NCI-H187 (cell line): ENCODE measurements at regions not wholly inside any gene's neighbourhood (a gene's known extent, or its start where the extent isn't known, plus 50 kb on each side); places are given as distances from the start of the nearest gene placed in this dataset.
"Not testable (repeated sequence)": the region's sequence is repeated elsewhere in the genome, so short reads cannot be mapped to it uniquely, and the experiment has no call there.

ENCODE experiments used
- DNase-seq, 2 experiments: peaks; one replicate each; lab custom pipeline; 2025; lab: John Stamatoyannopoulos, UW

DNA sequence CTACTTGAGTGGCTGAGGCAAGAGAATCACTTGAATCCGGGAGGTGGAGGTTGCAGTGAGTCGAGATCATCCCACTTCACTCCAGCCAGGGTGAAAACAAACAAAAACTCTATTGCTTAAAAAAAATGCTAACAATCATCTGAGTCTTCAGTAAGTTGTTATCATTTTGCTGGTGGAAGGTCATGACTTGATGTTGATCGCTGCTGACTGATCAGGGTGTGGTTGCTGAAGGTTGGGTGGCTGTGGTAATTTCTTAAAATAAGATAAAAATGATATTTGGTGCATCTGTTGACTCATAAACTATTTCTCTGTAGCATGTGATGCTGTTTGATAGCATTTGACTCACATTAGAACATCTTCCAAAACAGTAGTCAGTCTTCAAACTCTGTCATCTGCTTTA is 349.4 kb upstream of the PAPPA start:
- no peak for DNase-seq

DNA sequence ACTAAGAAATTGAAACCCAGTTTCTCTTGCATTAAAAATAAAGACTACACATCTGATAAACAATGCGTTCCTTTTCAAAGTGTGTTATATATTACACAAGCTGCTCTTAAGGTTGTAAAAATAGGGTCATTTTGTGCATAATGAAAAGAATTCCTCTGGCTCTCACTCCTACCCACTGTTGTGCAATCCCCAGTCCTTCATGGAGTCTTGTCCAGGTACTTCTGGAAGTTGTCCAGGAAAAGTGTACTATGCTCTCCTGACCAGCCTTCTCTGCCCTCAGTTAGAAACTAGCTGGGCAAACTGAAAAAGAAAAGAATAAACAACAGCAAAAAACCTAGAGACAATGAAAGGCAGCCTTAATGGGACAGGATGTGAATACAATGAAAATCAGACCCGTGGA is 345.5 kb upstream of the PAPPA start:
- DNase-seq, result no peak

DNA sequence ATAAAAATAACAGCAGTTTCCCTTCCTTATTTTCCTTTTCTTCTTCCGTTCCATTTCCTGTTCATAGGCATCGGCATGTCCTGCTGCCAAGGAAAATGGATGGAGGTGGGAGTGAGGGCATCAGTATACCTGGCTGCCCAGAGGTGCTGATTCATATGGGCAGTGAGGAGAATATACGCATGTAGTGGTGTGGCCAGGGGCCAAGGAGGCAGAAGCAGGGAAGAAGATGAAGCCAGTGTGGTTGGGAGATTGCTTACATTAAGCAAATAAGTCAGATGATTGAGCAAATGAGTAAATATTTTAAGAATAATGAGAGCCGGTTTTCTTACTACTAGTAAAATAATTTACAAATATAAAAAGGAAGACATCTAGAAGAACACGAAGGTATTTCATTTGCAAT is 344.9 kb upstream of the PAPPA start:
- DNase-seq, result no peak

DNA sequence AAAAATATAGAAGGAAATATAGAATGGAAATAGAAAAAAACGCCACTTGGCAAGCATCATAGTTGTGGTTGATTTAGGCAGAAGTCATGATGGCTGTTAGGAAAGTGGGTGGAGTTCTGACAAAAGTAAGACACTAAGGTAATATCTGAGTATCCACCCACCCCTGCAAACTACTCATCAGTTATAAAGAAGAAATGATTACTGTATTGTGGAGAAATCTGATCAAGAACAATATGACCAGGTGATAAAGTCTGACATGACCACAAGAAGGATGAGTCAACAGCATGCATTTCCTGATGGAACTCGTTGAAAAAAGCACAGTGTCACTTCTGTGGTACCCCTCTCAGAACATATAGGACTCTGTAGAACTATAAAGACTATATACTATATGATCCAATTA is 343.4 kb upstream of the PAPPA start:
- no peak for DNase-seq

DNA sequence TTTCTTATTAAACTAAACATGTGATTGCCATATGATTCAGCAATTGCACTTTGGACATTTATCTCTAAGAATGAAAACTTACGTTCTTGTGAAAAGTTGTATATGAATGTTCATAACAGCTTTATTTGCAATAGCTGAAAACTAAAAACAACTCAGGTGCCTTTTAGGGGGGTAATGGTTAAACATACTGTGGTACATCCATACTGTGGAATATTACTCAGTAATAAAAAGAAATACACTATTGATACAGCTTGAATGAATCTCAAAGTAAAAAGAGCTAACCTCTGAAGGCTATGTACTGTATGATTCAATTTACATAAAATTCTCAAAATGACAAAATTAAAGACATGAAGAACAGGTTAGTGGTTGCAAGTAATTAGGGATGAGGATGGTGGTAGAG is 339.5 kb upstream of the PAPPA start:
- no peak for DNase-seq

DNA sequence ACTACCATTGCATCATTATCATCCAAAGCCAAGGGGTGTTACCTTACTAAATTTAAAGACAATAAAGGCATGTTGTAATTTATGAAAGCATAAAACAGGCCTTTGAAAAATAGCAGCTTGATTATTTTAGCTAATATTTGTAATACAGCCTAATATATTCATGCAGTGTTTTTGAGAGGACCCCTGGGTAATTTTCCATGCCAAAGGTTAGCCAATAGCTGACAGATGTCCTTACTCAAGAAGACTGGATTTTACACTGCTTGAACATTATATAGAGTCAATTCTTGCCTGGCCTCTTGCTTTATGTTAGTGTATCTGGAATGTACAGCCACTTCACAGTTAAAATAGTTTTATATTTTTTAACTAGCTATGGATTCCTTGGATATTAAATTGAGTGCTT is 337.8 kb upstream of the PAPPA start:
- no peak for DNase-seq

DNA sequence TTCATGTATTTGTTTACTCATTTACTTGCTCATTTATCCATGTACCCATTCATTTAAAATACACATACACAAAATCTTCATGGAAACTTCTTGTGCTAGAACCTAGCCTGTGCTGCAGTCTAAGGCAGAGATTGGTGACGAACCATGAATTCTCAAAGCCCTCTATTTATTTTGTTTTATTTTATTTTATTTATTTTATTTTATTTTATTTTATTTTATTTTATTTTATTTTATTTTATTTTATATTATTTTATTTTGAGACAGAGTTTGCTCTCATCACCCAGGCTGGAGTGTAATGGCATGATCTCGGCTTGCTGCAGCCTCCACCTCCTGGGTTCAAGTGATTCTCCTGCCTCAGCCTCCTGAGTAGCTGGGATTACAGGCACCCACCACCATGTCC is 334.9 kb upstream of the PAPPA start:
- DNase-seq, result not testable (repeated sequence)

DNA sequence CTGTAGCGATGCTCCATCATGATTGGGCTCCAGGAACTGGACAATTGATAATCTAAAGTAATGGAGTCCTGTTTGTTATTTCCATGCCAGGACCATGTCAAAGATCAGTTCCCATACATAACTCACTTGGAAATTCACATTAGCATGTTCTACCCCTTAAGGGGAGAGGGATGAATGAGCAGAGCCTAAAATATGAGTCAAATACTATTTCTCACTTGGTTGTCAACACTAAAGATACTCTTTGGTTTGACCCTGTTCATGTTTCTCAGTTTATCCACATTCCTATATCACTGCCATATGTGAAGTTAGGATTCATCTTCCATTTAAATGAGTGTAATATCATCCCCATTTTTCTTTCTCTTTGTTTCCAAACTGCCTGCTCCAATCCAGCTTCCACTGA is 321.6 kb upstream of the PAPPA start:
- DNase-seq, result no peak

DNA sequence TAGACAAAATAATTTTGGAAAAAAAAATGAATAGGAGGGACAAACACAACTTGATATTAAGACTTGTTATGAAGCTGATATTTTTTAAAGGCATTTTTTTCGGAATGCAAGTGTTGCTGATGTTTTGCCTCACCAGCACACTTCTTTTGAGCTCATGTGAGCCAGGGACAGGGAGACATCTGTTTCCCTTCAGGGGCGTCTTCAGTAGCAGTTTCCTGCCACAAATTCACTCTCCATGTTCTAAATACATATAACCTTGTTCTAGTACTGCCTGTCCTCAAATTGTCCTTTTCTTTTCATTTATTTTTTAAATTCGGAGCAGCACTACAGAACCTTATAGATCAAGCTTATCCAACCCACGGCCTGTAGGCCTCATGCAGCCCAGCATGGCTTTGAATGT is 316.0 kb upstream of the PAPPA start:
- DNase-seq, result no peak

DNA sequence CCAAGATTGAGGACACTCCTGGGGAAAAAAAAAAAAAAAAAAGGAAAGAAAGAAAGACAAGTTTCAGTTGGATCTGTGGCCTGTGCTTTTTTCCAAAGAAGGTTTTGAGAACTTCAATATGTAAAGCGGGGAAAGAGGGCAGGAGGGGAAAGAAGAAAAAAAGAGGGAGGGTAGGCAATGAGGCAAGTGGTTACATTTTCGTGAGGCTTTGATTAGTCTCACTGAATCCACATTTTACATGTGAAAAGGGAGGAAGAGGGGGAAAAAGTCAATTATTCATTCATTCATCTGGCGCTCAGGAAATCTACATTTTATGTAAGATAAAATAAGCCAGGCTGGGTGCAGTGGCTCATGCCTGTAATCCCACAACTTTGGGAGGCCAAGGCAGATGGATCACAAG is 315.2 kb upstream of the PAPPA start:
- no peak for DNase-seq

DNA sequence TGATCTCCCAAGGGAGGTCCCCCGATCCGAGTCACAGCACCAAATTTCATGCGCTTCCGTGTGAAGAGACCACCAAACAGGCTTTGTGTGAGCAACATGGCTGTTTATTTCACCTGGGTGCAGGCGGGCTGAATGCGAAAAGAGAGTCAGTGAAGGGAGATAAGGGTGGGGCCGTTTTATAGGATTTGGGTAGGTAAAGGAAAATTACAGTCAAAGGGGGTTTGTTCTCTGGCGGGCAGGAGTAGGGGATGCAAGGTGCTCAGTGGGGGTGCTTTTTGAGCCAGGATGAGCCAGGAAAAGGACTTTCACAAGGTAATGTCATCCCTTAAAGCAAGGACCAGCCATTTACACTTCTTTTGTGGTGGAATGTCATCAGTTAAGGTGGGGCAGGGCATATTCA is 309.2 kb upstream of the PAPPA start:
- not testable (repeated sequence) for DNase-seq

DNA sequence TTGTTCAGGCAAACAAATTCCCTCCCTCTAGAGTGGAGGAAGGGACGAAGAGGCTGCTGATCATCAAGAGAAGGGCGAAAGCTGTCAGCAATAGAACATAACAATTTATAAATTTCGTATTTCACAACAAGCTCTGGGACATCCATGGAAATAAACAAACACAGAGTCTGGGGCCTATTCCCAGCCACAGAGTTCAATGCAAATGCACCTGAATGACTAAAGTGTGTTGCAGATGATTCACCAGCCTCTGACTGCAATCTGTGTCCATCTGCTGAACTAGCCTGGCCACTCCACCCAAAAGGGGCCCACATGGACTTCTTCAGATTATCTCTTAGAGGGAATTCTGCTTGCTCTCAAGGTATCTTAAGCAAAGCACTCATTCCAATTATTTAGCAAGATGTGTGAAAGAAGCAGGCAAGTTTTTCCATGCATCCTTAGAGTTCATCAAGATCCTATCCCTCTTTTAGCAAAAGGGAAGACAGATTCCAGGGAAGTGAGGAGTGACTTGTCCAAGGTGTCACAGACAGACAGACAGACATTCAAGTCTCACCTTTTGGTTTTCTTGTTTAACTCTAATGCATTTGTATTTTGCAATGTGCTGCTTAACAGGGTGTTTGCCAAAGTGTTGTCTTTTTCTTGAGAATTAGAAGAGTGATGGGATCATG is 307.8 kb upstream of the PAPPA start:
- no peak for DNase-seq

DNA sequence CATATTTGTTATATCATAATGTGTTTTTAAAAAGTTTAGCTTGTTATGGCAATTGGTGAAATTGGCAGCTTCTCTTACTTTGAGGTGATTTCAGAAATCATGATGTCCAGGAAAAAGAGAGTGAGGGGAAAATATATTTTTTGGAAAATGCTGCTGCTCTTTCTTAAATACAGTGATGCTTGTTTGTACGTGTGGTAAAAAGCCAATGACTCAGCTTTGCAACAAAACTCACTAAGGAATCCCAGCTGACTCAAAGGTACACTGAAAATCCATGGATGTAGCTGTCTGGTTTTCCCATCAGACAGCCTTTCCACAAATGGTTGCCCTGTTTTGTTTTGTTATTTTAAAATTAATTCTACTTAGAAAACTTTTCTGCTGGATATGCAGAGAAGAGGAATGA is 306.4 kb upstream of the PAPPA start:
- no peak for DNase-seq

DNA sequence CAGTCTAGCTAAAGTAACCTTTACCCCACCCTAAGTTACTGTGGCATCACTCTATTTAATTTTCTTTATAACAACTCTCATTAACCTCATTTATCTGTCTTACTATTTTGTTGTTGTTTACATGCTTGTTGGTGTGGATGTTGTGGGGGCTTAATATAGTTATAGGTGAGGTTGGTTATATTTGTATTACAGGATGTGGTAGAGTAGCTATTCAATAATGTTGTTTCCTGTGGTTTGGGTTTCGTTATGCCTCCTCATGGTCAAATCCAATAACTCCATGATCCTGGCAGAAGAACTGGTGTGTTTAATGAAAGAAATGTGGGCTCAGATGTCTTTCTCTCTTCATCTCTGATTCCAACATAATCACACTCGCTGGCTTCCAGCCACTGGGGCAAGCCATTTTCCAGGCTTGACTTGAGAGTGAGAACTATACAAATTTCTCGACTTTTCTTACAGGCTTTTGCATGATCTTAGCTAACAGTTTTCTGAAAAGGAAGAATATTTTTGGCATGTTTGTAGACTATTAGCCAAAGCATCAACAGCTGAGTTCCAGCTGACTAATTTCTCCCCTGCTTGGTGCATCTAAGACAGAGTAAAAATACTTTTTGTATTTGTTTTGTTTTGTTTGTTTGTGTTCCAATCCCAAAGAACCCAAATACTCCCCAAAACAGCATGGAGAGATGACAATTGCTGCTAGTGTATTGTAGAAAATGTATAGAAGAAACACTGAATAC is 303.7 kb upstream of the PAPPA start:
- DNase-seq, result no peak

DNA sequence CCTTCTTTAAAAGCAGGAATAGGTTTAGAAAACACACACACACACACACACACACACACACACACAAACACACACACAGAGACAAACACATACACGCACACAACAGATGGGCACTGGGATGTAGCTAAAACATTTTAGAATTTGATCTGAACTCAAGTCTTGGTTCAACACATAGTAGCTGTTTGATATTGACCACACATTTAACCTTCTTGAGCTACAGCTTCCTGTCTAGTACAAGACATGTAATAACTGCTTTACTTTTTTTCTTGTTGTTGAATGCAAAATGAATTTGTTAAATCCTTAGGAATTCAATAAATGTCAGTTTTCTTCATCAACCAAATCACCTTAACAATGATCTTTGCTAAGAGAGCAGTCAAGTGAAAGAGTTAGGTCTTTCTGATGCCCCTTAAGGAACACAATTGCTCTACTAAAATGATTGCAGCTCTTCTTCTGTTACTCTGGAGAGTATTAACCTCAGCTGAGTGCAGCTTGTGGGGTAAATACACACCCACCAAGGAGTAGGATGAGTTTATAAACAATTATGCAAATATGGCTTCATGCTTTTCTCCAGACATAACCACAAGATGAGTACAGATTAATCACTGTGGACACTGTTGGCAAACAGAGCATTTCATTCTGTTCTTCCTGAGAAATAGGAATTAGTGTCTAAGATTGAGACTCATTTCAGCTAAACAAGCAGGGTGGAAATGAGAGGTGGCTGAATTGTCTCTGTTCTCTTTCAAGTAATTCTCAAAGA is 302.9 kb upstream of the PAPPA start:
- no peak for DNase-seq

DNA sequence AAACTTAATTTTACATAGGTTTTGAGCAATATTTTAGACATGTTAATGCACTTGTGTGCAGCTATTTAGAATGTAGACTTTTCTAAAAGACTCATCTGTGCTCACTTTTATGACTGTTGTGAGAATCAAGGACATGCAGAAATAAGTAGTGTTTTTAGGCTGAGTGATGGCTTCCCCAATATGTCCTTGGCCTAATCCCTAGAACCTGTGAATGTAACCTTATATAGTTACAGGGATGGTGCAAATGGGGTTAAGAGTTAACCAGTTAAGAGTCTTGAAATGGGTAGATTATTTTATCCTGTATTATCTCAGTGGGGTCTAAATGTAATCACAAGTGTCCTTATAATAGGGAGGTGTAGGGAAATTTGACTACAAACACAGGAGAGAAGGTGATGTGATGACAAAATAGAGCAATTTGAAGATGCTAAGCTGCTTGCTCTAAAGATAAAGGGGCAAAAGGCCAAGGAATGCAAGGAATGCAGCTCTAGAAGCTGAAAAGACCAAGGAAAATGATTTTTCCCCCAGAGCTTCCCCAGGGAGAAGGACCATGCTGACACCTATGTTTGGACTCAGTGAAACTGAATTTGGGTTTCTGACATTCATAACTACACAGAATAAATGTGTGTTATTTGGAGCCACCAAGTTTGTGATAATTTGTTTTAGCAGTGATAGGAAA is 298.0 kb upstream of the PAPPA start:
- no peak for DNase-seq

DNA sequence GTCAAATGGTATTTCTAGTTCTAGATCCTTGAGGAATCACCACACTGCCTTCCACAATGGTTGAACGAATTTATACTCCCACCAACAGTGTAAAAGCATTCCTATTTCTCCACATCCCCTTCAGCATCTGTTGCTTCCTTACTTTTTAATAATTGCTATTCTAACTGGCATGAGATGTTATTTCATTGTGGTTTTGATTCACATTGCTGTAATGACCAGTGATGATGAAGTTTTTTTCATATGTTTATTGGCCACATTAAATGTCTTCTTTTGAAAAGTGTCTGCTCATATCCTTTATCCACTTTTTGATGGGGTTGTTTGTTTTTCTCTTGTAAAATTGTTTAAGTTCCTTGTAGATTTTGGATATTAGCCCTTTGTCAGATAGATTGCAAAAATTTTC is 295.2 kb upstream of the PAPPA start:
- not testable (repeated sequence) for DNase-seq

DNA sequence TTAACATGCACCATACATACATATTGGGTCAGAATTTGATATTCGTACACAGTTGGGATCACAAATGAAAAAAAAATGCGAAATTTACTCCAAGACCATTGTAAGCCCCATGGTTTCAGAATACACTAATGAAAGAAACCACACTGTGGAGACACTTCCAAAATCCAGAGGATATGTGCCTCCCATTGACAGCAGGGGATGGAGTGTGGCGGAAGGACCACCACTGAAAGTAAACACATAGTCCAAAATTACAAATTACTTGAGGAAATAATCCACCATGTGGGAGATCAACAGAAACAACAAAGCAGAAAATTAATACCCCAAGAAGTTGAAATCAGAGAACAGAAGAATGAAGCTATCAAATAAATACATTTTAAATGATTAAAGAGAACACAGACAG is 291.6 kb upstream of the PAPPA start:
- no peak for DNase-seq

DNA sequence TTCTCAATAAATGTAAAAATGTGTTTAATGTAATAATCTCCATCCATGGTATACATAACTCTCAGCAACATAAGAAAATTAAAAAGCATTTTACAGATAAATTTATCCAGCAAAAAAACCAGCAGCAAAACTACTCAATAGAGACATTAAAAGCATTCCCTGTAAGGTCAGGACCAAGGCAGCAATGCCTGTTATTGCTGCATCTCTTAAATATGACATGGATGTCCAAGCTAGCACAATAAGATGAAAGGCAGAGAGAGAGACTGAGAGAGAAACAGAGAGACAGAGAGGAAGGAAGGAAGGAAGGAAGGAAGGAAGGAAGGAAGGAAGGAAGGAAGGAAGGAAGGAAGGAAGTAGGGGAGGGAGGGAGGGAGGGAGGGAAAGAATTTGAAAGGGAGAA is 289.0 kb upstream of the PAPPA start:
- no peak for DNase-seq

DNA sequence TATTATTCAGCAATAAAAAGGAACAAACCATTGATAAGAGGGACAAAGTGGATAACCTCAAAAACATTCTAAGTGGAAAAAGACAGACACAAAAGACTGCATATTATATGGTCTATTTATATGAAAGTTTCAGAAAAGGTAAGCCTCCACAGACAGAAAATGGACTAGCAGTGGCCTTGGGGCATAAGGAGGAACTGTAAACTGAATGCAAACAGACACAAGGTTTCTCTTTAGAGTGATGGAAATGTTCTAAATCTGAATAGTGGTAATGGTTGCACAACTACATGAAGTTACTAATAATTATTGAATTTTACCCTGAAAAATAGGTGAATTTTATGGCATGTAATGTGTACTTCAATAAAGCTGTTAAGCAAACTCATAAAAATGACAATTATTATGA is 286.3 kb upstream of the PAPPA start:
- no peak for DNase-seq

DNA sequence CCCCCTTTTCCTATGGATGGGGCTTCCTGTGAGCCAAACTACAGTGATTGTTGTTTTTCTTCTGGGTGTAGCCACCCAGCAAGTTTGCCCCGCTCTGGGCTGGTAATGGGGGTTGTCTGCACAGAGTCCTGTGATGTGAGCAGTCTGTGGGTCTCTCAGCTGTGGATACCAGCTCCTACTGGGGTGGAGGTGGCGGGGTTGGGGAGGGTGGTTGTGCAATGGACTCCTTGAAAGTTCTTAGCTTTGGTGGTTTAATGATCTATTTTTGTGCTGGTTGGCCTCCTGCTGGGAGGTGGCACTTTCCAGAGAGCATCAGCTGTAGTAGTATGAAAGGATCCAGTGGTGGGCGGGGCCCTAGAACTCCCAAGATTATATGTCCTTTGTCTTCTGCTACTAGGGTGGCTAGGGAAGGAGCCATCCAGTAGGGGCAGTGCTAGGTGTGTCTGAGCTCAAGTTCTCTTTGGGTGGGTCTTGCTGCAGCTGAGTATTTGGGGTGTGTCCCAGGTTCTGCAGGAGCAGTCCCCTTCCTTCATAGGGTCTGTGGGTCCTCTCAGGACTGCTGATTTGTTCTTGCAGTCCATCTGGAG is 275.6 kb upstream of the PAPPA start:
- no peak for DNase-seq

DNA sequence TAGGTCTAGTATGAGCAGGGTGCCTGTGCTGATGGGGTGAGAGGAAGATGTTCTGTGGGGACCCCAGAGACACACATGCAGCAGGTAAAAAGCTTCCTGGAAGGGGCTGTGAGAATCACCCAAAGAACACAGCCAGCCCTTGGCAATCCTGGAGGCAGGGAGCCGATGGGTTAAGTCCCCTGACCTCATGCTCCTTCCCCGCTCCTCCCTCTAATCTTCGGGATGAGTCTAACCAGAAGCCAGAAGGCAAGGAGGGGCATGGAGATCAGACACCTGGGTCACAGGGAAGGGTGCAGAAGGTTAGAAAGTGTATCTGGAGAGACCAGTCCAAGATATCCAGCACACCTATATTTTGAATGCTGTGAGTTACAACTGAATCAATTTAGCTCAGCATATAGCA is 274.1 kb upstream of the PAPPA start:
- DNase-seq, result no peak
